ENCODE measurements at regions not wholly inside any gene's neighbourhood (a gene's known extent, or its start where the extent isn't known, plus 50 kb on each side); places are given as distances from the start of the nearest gene placed in this dataset.

GRCh38 chr4:106852426-106852825 is 183.7 kb downstream of the DKK2 start:
- DNase-seq (no peak), ATAC-seq (ENCODE audit: low FRiP score in 2 of 2) (no peak)
- no peaks in the 10 kb centered on the region for H3K9me3 ChIP-seq
- no peak overlapping the region for H3K4me3 ChIP-seq
- no peak overlapping the region for H3K27ac ChIP-seq
- 72 to 86% methylated on average over 1 of the region's 1 CpG for WGBS, 2 donors
- no peaks in the 10 kb centered on the region for H3K36me3 ChIP-seq
- peaks cover 0 to 6% (median 0%) of the 10 kb centered on the region in 4 donors for H3K4me1 ChIP-seq
- H3K27me3 ChIP-seq = no peaks in the 10 kb centered on the region
- TF ChIP-seq EP300 (IDR thresholded peaks at IDR 0.05) = no peak
- no peak for TF ChIP-seq CTCF (IDR thresholded peaks at IDR 0.05)
- TF ChIP-seq POLR2A (IDR thresholded peaks at IDR 0.05) = no peak

GRCh38 chr4:106851726-106852125 is 184.4 kb downstream of the DKK2 start:
- DNase-seq (no peak), ATAC-seq (ENCODE audit: low FRiP score in 2 of 2) (no peak)
- Histone ChIP-seq H3K36me3 (no peaks in the 10 kb centered on the region), H3K27me3 (no peaks in the 10 kb centered on the region), H3K9me3 (no peaks in the 10 kb centered on the region), H3K4me3 (no peak overlapping the region), H3K4me1 (peaks cover 0 to 6% (median 0%) of the 10 kb centered on the region in 4 donors), H3K27ac (no peak overlapping the region)
- WGBS, 2 donors = 73 to 81% methylated on average over 1 of the region's 1 CpG
- no peak for TF ChIP-seq EP300 (IDR thresholded peaks at IDR 0.05)
- no peak for TF ChIP-seq POLR2A (IDR thresholded peaks at IDR 0.05)
- TF ChIP-seq POLR2AphosphoS5 (IDR thresholded peaks at IDR 0.05) = no peak
- TF ChIP-seq CTCF (IDR thresholded peaks at IDR 0.05) = no peak

GRCh38 chr4:106850691-106851090 is 185.4 kb downstream of the DKK2 start:
- no peak overlapping the region for H3K4me3 ChIP-seq
- TF ChIP-seq POLR2AphosphoS5 (IDR thresholded peaks at IDR 0.05) = no peak
- TF ChIP-seq POLR2A (IDR thresholded peaks at IDR 0.05) = no peak
- no peak for TF ChIP-seq CTCF (IDR thresholded peaks at IDR 0.05)
- no peak for TF ChIP-seq EP300 (IDR thresholded peaks at IDR 0.05)
- H3K27me3 ChIP-seq = no peaks in the 10 kb centered on the region
- ATAC-seq (ENCODE audit: low FRiP score in 2 of 2) (no peak), DNase-seq (no peak)
- H3K4me1 ChIP-seq = peaks cover 0 to 6% (median 0%) of the 10 kb centered on the region in 4 donors
- H3K27ac ChIP-seq = no peak overlapping the region
- WGBS, 2 donors = 72 to 80% methylated on average over 2 of the region's 2 CpGs
- H3K36me3 ChIP-seq = no peaks in the 10 kb centered on the region
- H3K9me3 ChIP-seq = no peaks in the 10 kb centered on the region

- DNase-seq = no peak
- no peaks in the 10 kb centered on the region for H3K4me1 ChIP-seq
- no peak overlapping the region for H3K27ac ChIP-seq
- H3K36me3 ChIP-seq = no peaks in the 10 kb centered on the region
- TF ChIP-seq POLR2AphosphoS5 (IDR thresholded peaks at IDR 0.05) (no peak), CTCF (IDR thresholded peaks at IDR 0.05) (no peak), POLR2A (IDR thresholded peaks at IDR 0.05) (no peak), EP300 (IDR thresholded peaks at IDR 0.05) (no peak)
- H3K4me3 ChIP-seq = no peak overlapping the region
- H3K27me3 ChIP-seq = no peaks in the 10 kb centered on the region
- peaks cover 0 to 15% (median 8%) of the 10 kb centered on the region in 4 donors for H3K9me3 ChIP-seq
- no peak for ATAC-seq (ENCODE audit: low FRiP score in 2 of 2)
Observed at GRCh38 chr4:106835919-106836318, 200.2 kb downstream of the DKK2 start.

GRCh38 chr4:106830879-106831278 is 205.2 kb downstream of the DKK2 start:
- H3K9me3 ChIP-seq = no peaks in the 10 kb centered on the region
- H3K27ac ChIP-seq = no peak overlapping the region
- no peaks in the 10 kb centered on the region for H3K27me3 ChIP-seq
- no peaks in the 10 kb centered on the region for H3K36me3 ChIP-seq
- TF ChIP-seq CTCF (IDR thresholded peaks at IDR 0.05) (no peak), POLR2A (IDR thresholded peaks at IDR 0.05) (no peak), POLR2AphosphoS5 (IDR thresholded peaks at IDR 0.05) (no peak), EP300 (IDR thresholded peaks at IDR 0.05) (no peak)
- no peak overlapping the region for H3K4me3 ChIP-seq
- DNase-seq = no peak
- ATAC-seq (ENCODE audit: low FRiP score in 2 of 2) = no peak
- H3K4me1 ChIP-seq = no peaks in the 10 kb centered on the region

Data from upper lobe of left lung (tissue), 6 donors.